Adrenal gland (tissue), 9 donors: ENCODE measurements at regions not wholly inside any gene's neighbourhood (a gene's known extent, or its start where the extent isn't known, plus 50 kb on each side); places are given as distances from the start of the nearest gene placed in this dataset.
A peak's percentile ranks its signal among the peaks of the same experiment; 100 is the strongest.
"Not testable (repeated sequence)": the region's sequence is repeated elsewhere in the genome, so short reads cannot be mapped to it uniquely, and the experiment has no call there.

Experiments
- DNase-seq, 7 donors: peaks; one replicate each; pipeline ENCODE4 v3.0.0-alpha.2; 2019 to 2020
- H3K27ac ChIP-seq, 5 donors: fragments of 200-600 bp; sonication (generic) in 4 of 5; 1 replicate in 3 of 5; 2 replicates in 2 of 5; pipeline versions ENCODE4 v1.5.1 to v1.8.0; 2016 to 2020; ENCODE audit warnings: mild to moderate bottlenecking in 1 of 5
- H3K27me3 ChIP-seq: fragments of 200-600 bp; 2 replicates; pipeline ENCODE4 v1.8.0; 2021
- H3K36me3 ChIP-seq, 2 donors: fragments of 200-600 bp; replicated peaks in 1 of 2; 1 replicate in 1 of 2; 2 replicates in 1 of 2; pipeline versions ENCODE4 v1.5.1 to v1.8.0; 2018 to 2022
- H3K4me1 ChIP-seq, 2 donors: fragments of 200-600 bp; replicated peaks in 1 of 2; 1 replicate in 1 of 2; 2 replicates in 1 of 2; pipeline versions ENCODE4 v1.5.1 to v1.8.0; 2018 to 2021
- H3K4me3 ChIP-seq, 4 donors: fragments of 200-600 bp; sonication (generic) in 3 of 4; one replicate each; pipeline ENCODE4 v1.5.1; 2016 to 2018
- H3K9me3 ChIP-seq, 3 donors: fragments of 200-600 bp; sonication (generic) in 1 of 3; replicated peaks in 1 of 3; 1 replicate in 2 of 3; 2 replicates in 1 of 3; pipeline versions ENCODE4 v1.5.1 to v1.8.0; 2016 to 2021
- CTCF ChIP-seq, 6 experiments: fragments of 450-650 bp in 4 of 6; fragments of 200-600 bp in 2 of 6; sonication (generic) in 1 of 6; IDR thresholded peaks; 1 replicate in 5 of 6; 2 replicates in 1 of 6; pipeline versions ENCODE4 v1.5.1 to v1.8.0; 2016 to 2021; ENCODE audit warnings: antibody characterized with exemption in 6 of 6, mild to moderate bottlenecking in 2 of 6, moderate library complexity in 1 of 6
- POLR2A ChIP-seq, 2 donors: fragments of 450-650 bp; IDR thresholded peaks; one replicate each; pipeline ENCODE4 v1.6.1; 2017; ENCODE audit warnings: antibody characterized with exemption in 2 of 2, mild to moderate bottlenecking in 2 of 2, moderate library complexity in 1 of 2
- WGBS, 4 donors: extraction: QIAGEN DNeasy Blood & Tissue Kit in 2 of 4; methylation state at CpG; one replicate each; pipeline versions ENCODE4 v1.1.5 to v1.1.7; 2013 to 2017; 5-methylcytosine and 5-hydroxymethylcytosine counted together
- intact Hi-C, 2 donors: fragments of 100-400 bp; cut with DNase I; formaldehyde crosslinking; loops; one replicate each; pipeline versions ENCODE4 v1.14.1 to v1.15.0; 2022 to 2023
- donor health status: healthy with polysubstance abuse.
- donor health status: Bipolar disorder and iron deficiency.
- donor health status: DM: yes; HTN: yes; CAD: no.
- donor health status: DM: no; HTN: no; CAD: no.
- donor health status: DM: no; HTN: no; CAD: no.

GRCh38 chr9:81801190-81801589, 111.8 kb upstream of the TLE1 start:
- 53 to 65% (median 61%) methylated on average over 3 of the region's 3 CpGs for WGBS, 4 donors
- Histone ChIP-seq H3K9me3 (no peaks in the 10 kb centered on the region), H3K27me3 (no peaks in the 10 kb centered on the region), H3K27ac (peak overlapping the region in 1 of 5 donors; percentile 5), H3K4me1 (peaks cover 0 to 4% of the 10 kb centered on the region in 2 donors), H3K36me3 (no peaks in the 10 kb centered on the region), H3K4me3 (no peak overlapping the region)
- DNase-seq: peak; percentile 33 to 67 (median 52)
- intact Hi-C loops: no loop called here
- TF ChIP-seq POLR2A (IDR thresholded peaks at IDR 0.05) (no peak), CTCF (IDR thresholded peaks at IDR 0.05) (no peak)

- Histone ChIP-seq H3K4me1 (peaks cover 0 to 4% of the 10 kb centered on the region in 2 donors), H3K27me3 (no peaks in the 10 kb centered on the region), H3K36me3 (no peaks in the 10 kb centered on the region), H3K27ac (peak overlapping the region in 1 of 5 donors; percentile 45), H3K9me3 (no peaks in the 10 kb centered on the region), H3K4me3 (no peak overlapping the region)
- intact Hi-C loops: no loop called here
- peak in 5 of 7 donors; percentile 10 to 48 (median 36) for DNase-seq
- 49 to 62% (median 61%) methylated on average over 5 of the region's 5 CpGs for WGBS, 4 donors
- TF ChIP-seq POLR2A (IDR thresholded peaks at IDR 0.05) (no peak), CTCF (IDR thresholded peaks at IDR 0.05) (no peak)
Observed at GRCh38 chr9:81804306-81804705, 115.0 kb upstream of the TLE1 start.

- H3K4me3 ChIP-seq, H3K36me3 ChIP-seq, DNase-seq, intact Hi-C loops, H3K9me3 ChIP-seq, H3K27ac ChIP-seq, H3K4me1 ChIP-seq, H3K27me3 ChIP-seq: not testable (repeated sequence)
- 89 to 97% (median 94%) methylated on average over 3 of the region's 3 CpGs for WGBS, 4 donors
Observed at GRCh38 chr9:81811688-81812087, 116.5 kb upstream of the SPATA31D4 start.

GRCh38 chr9:81814401-81814793, 113.8 kb upstream of the SPATA31D4 start:
- H3K4me3 ChIP-seq: no peak overlapping the region
- H3K4me1 ChIP-seq: peaks cover 0 to 4% of the 10 kb centered on the region in 2 donors
- DNase-seq: no peak
- H3K36me3 ChIP-seq: no peaks in the 10 kb centered on the region
- peak overlapping the region in 1 of 5 donors; percentile 10 for H3K27ac ChIP-seq
- no peaks in the 10 kb centered on the region for H3K9me3 ChIP-seq
- TF ChIP-seq POLR2A (IDR thresholded peaks at IDR 0.05) (no peak), CTCF (IDR thresholded peaks at IDR 0.05) (no peak)
- no peaks in the 10 kb centered on the region for H3K27me3 ChIP-seq
- intact Hi-C loops: no loop called here

- intact Hi-C loops: no loop called here
- peak overlapping the region in 1 of 5 donors; percentile 10 for H3K27ac ChIP-seq
- H3K4me1 ChIP-seq: peaks cover 0 to 4% of the 10 kb centered on the region in 2 donors
- no peaks in the 10 kb centered on the region for H3K36me3 ChIP-seq
- no peak overlapping the region for H3K4me3 ChIP-seq
- TF ChIP-seq POLR2A (IDR thresholded peaks at IDR 0.05) (no peak), CTCF (IDR thresholded peaks at IDR 0.05) (no peak)
- H3K9me3 ChIP-seq: no peaks in the 10 kb centered on the region
- no peak for DNase-seq
- 39 to 46% (median 42%) methylated on average over 3 of the region's 3 CpGs for WGBS, 4 donors
- H3K27me3 ChIP-seq: no peaks in the 10 kb centered on the region
Observed at GRCh38 chr9:81814794-81815464, 113.3 kb upstream of the SPATA31D4 start.
